ENCODE measurements at regions not wholly inside any gene's neighbourhood (a gene's known extent, or its start where the extent isn't known, plus 50 kb on each side); places are given as distances from the start of the nearest gene placed in this dataset.

- no peak for TF ChIP-seq EZH2 (IDR thresholded peaks at IDR 0.05; ENCODE audit: low read length, unreplicated experiment)
- TF ChIP-seq CTCF (conservative IDR thresholded peaks at IDR 0.05; ENCODE audit: low read depth, low read length) = no peak
Measured at GRCh38 chr6:125414507-125414906, 112.7 kb upstream of the HDDC2 start.

All from PC-3 (cell line).